ENCODE measurements at regions not wholly inside any gene's neighbourhood (a gene's known extent, or its start where the extent isn't known, plus 50 kb on each side); places are given as distances from the start of the nearest gene placed in this dataset.
"Not testable (repeated sequence)": the region's sequence is repeated elsewhere in the genome, so short reads cannot be mapped to it uniquely, and the experiment has no call there.

DNA sequence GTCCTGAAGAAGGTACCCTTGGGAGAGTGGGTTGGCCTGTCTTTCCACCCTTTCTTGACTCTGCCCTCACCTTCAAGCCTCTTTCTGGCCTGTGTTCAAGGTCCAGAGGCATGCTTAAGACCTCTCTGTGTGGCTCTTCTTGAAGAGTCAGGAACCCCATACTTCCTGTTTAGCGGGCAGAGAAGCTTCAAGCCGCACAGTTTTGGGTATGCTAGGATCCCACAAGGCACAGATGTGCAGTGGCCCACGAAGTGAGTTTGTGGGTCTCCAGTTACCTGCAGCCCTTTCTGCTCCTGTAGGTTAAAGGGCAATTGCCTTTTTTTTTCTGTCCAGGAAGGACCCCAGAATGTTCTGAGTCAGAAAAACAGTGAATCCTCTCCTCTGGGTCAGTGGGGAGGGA, 87.4 kb upstream of the FCGR1A start:
- not testable (repeated sequence) for H3K9me3 ChIP-seq (ENCODE audit: control insufficient read depth in 2 of 2, insufficient read depth in 1 of 2, low read depth in 1 of 2, low read length in 1 of 2); H3K4me1 ChIP-seq (ENCODE audit: control insufficient read depth in 2 of 2, insufficient read depth in 2 of 2, low read length in 1 of 2); H3K4me3 ChIP-seq (ENCODE audit: low read depth in 1 of 2, low read length in 2 of 2); H3K27ac ChIP-seq (ENCODE audit: low read depth in 2 of 2, low read length in 1 of 2); H3K36me3 ChIP-seq (ENCODE audit: control insufficient read depth in 2 of 2, insufficient read depth in 2 of 2, low read length in 1 of 2); H3K27me3 ChIP-seq (ENCODE audit: control insufficient read depth in 1 of 2, insufficient read depth in 2 of 2, low read length in 2 of 2)
- 57 to 86% methylated on average over 2 to 3 of the region's 3 CpGs for WGBS, 2 donors

DNA sequence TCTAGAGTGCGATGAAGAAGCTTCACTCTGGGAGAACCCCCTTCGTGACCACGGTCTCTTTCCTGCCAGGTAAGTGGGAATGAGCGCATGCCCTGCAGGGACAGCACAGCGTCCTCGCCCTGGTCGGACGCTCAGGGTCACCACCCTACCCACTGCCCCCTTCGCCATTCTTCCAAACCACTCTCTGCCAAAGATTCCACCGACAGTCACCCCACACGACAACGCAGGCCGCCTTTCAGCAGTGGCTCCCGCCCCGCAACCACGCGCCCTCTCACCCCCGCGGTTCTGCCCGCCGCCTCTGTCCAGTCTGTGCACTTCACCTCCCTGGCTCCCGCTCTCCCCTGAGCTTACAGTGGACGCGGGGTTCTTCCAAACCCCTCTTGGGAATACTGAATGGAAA, 82.3 kb upstream of the FCGR1A start:
- H3K9me3 ChIP-seq (ENCODE audit: control insufficient read depth in 2 of 2, insufficient read depth in 1 of 2, low read depth in 1 of 2, low read length in 1 of 2); H3K36me3 ChIP-seq (ENCODE audit: control insufficient read depth in 2 of 2, insufficient read depth in 2 of 2, low read length in 1 of 2); H3K27ac ChIP-seq (ENCODE audit: low read depth in 2 of 2, low read length in 1 of 2); H3K4me3 ChIP-seq (ENCODE audit: low read depth in 1 of 2, low read length in 2 of 2); H3K27me3 ChIP-seq (ENCODE audit: control insufficient read depth in 1 of 2, insufficient read depth in 2 of 2, low read length in 2 of 2); H3K4me1 ChIP-seq (ENCODE audit: control insufficient read depth in 2 of 2, insufficient read depth in 2 of 2, low read length in 1 of 2): not testable (repeated sequence)
- WGBS, 2 donors, result 11 to 17% methylated on average over 14 to 18 of the region's 24 CpGs

DNA sequence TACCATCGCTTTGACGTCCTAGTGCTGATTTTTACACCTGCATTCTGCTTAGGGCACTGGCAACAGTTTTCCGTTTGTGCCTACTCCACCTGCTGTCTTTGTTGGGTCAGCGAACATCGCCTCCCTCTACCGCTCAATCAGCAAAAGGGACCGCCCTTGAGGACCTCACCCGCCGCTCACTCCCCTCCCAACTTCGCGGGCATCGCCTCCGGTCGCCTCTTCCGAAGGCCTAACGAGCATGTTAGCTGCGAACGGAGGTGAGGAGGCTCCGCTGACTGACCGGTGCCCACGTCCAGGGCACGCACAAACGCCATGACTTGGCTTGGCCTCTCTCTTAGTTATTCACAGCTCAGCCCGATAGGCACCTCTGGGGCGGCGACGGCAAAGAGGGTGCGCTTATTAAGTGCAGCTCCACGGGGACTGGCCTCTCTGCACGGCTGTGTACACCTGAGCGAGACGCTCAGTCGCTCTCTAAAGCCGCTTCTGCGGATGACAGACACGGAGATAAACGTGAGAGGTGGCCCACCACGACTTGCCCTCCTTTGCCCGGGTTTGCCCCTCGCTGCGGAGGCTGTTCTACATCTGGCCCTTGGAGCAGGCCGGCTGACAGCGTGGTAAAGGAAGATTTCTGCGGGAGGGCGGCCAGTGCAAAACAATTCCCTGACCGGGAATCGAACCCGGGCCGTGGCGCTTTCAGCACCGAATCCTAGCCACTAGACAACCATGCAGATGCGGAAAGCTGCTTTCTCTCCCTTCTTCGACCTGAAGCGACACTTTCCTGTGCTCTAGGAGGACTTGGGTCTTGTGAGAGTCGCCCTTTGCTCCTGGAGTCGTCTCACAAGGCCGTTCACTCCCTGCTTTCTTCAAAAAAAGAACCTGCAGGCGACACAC, 81.6 kb upstream of the FCGR1A start:
- H3K27me3 ChIP-seq (ENCODE audit: control insufficient read depth in 1 of 2, insufficient read depth in 2 of 2, low read length in 2 of 2); H3K36me3 ChIP-seq (ENCODE audit: control insufficient read depth in 2 of 2, insufficient read depth in 2 of 2, low read length in 1 of 2); H3K9me3 ChIP-seq (ENCODE audit: control insufficient read depth in 2 of 2, insufficient read depth in 1 of 2, low read depth in 1 of 2, low read length in 1 of 2); H3K4me1 ChIP-seq (ENCODE audit: control insufficient read depth in 2 of 2, insufficient read depth in 2 of 2, low read length in 1 of 2); H3K27ac ChIP-seq (ENCODE audit: low read depth in 2 of 2, low read length in 1 of 2); H3K4me3 ChIP-seq (ENCODE audit: low read depth in 1 of 2, low read length in 2 of 2): not testable (repeated sequence)
- WGBS, 2 donors, result no CpG with 5 or more reads among the region's 58 CpGs

DNA sequence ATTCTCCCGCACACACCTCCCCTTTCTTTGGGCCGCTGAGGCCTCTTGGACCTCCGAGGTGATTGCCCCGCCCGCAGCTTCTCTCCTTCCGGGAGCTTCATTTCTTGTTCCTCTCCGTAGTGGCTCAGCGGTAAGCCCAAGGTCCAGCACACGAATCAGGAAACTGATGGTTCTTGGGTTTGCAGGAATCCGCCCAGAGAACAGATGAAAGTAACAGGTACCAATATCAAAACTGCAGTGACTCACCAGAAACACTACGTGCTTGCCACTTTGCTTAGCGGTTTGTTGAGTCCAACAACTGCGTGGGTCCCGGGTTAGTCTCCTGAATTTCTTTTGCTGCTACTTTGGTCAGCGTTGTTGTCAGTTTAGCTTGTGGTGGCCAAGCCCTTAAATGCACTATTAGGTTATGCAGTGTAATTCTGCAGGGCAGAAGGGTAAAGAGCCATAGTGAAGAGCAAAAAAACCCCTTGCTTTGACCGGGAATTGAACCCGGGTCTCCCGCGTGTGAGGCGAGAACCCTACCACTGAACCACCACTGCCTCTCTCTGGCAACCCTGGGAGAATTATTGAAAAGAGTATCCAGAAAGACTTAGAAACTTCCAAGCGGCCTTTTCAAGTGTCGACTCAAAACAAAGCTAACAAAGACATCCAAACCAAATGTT, 74.2 kb upstream of the FCGR1A start:
- not testable (repeated sequence) for H3K9me3 ChIP-seq (ENCODE audit: control insufficient read depth in 2 of 2, insufficient read depth in 1 of 2, low read depth in 1 of 2, low read length in 1 of 2); H3K4me1 ChIP-seq (ENCODE audit: control insufficient read depth in 2 of 2, insufficient read depth in 2 of 2, low read length in 1 of 2); H3K27me3 ChIP-seq (ENCODE audit: control insufficient read depth in 1 of 2, insufficient read depth in 2 of 2, low read length in 2 of 2); H3K27ac ChIP-seq (ENCODE audit: low read depth in 2 of 2, low read length in 1 of 2); H3K36me3 ChIP-seq (ENCODE audit: control insufficient read depth in 2 of 2, insufficient read depth in 2 of 2, low read length in 1 of 2); H3K4me3 ChIP-seq (ENCODE audit: low read depth in 1 of 2, low read length in 2 of 2)
- WGBS, 2 donors, result 5 to 10% methylated on average over 12 of the region's 22 CpGs

DNA sequence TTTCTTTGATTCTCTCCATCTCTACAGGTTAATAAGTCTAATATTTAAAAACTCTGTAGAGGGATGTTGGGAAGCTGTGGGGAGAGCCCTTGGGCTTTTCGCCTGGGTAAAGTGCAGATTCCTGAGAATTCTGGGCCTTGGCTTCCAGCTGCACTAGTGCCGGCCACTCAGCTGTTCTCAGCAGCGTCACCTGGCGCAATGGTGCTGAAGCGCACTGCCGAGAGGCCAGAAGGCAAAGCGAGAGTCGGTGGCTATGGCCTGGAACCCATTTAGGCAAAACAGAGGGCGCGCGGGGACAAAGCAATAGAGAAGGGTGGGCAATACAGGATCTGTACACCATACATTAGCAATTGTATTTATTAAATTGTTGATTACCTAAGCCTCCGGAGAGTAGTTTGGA, 70.8 kb upstream of the FCGR1A start:
- not testable (repeated sequence) for H3K27ac ChIP-seq (ENCODE audit: low read depth in 2 of 2, low read length in 1 of 2); H3K4me3 ChIP-seq (ENCODE audit: low read depth in 1 of 2, low read length in 2 of 2); H3K36me3 ChIP-seq (ENCODE audit: control insufficient read depth in 2 of 2, insufficient read depth in 2 of 2, low read length in 1 of 2); H3K9me3 ChIP-seq (ENCODE audit: control insufficient read depth in 2 of 2, insufficient read depth in 1 of 2, low read depth in 1 of 2, low read length in 1 of 2); H3K4me1 ChIP-seq (ENCODE audit: control insufficient read depth in 2 of 2, insufficient read depth in 2 of 2, low read length in 1 of 2); H3K27me3 ChIP-seq (ENCODE audit: control insufficient read depth in 1 of 2, insufficient read depth in 2 of 2, low read length in 2 of 2)
- WGBS, 2 donors, result 55 to 57% methylated on average over 1 of the region's 12 CpGs

DNA sequence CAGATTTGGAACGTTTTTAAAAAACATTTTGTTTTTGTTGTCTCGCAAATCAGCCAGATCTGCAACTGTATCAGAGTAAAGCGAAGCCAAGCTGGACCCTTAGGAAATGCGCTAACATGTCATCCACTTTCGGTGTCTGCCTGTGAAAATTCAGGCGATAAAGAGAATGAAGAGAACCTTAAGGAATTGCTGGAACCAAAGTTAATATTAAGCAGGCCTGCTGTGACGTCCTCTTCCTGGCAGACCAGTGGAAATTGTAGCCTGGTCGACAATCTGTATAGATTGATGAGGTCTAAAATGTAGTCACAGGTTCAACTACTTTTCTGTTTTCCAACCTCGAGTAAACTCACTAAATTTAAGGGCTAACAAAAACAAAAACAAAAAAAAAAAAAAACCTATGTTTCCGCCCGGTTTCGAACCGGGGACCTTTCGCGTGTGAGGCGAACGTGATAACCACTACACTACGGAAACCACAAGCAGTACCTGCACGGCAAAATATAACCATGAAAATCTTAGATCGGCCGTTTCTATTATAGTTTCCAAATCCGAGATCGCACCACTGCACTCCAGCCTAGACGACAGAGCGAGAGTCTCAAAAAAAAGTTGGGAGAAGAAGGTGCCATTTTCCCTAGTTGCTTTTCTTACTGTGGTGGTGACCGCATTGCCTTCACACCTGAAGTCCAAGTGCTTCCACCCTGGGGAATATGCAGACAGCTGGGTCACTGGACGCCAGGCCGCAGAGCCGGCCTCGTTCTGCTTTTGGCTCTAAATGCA, 70.2 kb upstream of the FCGR1A start:
- H3K36me3 ChIP-seq (ENCODE audit: control insufficient read depth in 2 of 2, insufficient read depth in 2 of 2, low read length in 1 of 2); H3K27ac ChIP-seq (ENCODE audit: low read depth in 2 of 2, low read length in 1 of 2); H3K4me3 ChIP-seq (ENCODE audit: low read depth in 1 of 2, low read length in 2 of 2); H3K27me3 ChIP-seq (ENCODE audit: control insufficient read depth in 1 of 2, insufficient read depth in 2 of 2, low read length in 2 of 2); H3K4me1 ChIP-seq (ENCODE audit: control insufficient read depth in 2 of 2, insufficient read depth in 2 of 2, low read length in 1 of 2); H3K9me3 ChIP-seq (ENCODE audit: control insufficient read depth in 2 of 2, insufficient read depth in 1 of 2, low read depth in 1 of 2, low read length in 1 of 2): not testable (repeated sequence)
- WGBS, 2 donors, result 32 to 46% methylated on average over 22 to 24 of the region's 30 CpGs

DNA sequence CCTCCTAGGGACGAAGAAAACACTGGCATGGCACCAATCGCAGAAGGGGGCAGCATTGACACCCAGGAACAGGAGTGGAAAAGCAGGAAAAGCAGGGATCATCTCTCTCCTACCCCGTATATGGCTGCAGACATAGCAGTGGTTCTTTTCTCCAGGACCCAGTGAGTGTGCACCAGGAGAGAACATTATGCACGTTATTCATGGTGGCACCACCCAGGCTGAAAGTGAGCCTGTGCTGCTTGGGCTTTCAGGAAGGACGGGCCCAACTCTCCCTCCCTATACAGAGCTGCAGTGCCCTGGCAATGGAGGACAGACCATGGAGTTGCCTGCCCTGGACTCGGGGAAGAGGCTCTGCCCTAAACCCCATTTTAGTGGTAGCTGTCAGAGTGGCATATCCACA, 69.0 kb upstream of the FCGR1A start:
- not testable (repeated sequence) for H3K36me3 ChIP-seq (ENCODE audit: control insufficient read depth in 2 of 2, insufficient read depth in 2 of 2, low read length in 1 of 2); H3K4me1 ChIP-seq (ENCODE audit: control insufficient read depth in 2 of 2, insufficient read depth in 2 of 2, low read length in 1 of 2); H3K9me3 ChIP-seq (ENCODE audit: control insufficient read depth in 2 of 2, insufficient read depth in 1 of 2, low read depth in 1 of 2, low read length in 1 of 2); H3K27me3 ChIP-seq (ENCODE audit: control insufficient read depth in 1 of 2, insufficient read depth in 2 of 2, low read length in 2 of 2); H3K27ac ChIP-seq (ENCODE audit: low read depth in 2 of 2, low read length in 1 of 2); H3K4me3 ChIP-seq (ENCODE audit: low read depth in 1 of 2, low read length in 2 of 2)
- WGBS, 2 donors, result 44 to 54% methylated on average over 2 of the region's 6 CpGs

DNA sequence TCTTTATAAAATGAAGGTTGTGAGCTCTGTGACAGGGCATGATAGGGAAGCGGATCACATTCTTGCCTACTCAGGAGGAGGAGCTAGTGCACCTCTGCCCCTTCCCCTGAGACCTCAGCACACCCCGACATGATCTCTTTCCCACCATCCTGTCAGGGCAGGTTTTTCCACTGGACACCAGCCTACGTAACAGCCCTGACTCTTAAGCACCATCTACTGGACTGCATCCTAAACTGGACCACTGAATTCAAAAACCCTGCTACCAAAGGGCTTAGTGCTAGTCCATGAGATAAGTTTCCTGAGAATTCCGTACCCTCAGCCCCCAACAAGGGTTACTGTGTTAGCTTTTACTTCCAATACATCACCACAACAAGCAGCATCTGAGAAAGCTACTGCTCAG, 68.5 kb upstream of the FCGR1A start:
- H3K27me3 ChIP-seq (ENCODE audit: control insufficient read depth in 1 of 2, insufficient read depth in 2 of 2, low read length in 2 of 2); H3K27ac ChIP-seq (ENCODE audit: low read depth in 2 of 2, low read length in 1 of 2); H3K36me3 ChIP-seq (ENCODE audit: control insufficient read depth in 2 of 2, insufficient read depth in 2 of 2, low read length in 1 of 2); H3K9me3 ChIP-seq (ENCODE audit: control insufficient read depth in 2 of 2, insufficient read depth in 1 of 2, low read depth in 1 of 2, low read length in 1 of 2); H3K4me3 ChIP-seq (ENCODE audit: low read depth in 1 of 2, low read length in 2 of 2); H3K4me1 ChIP-seq (ENCODE audit: control insufficient read depth in 2 of 2, insufficient read depth in 2 of 2, low read length in 1 of 2): not testable (repeated sequence)
- 43 to 72% methylated on average over 1 of the region's 4 CpGs for WGBS, 2 donors

DNA sequence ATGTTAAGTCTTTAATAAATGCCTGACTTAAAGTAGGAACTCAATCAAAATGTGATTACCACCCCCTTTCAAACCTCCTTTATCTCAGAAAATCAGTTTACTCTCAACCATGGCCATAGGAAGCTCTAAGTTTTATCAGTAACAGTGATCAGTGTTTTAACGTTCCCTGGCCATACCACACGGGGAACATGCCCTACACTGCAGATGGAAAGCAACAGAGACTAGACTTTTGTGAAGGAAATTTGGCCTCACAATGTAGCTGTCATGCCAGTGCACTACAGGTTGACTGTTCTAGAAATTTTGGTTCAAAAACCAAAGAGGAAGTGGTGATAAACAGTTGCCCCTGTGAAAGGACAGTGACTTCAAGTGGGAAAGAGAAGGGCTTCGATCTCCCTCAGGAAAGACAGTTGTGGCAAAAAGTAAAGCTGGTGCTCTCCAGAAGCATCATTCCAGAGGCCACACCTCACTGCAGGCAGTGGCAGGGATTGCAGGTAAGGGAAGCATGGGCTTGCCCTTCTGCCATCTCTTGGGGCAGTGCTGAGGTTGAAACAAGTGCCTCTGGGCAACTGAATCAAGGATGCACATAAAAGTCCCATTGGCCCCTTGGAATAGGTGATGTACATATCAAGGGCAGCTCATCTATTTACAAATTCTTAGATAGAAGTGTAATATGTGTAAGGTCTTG, 57.7 kb upstream of the FCGR1A start:
- H3K9me3 ChIP-seq (ENCODE audit: control insufficient read depth in 2 of 2, insufficient read depth in 1 of 2, low read depth in 1 of 2, low read length in 1 of 2); H3K27ac ChIP-seq (ENCODE audit: low read depth in 2 of 2, low read length in 1 of 2); H3K4me3 ChIP-seq (ENCODE audit: low read depth in 1 of 2, low read length in 2 of 2); H3K36me3 ChIP-seq (ENCODE audit: control insufficient read depth in 2 of 2, insufficient read depth in 2 of 2, low read length in 1 of 2); H3K27me3 ChIP-seq (ENCODE audit: control insufficient read depth in 1 of 2, insufficient read depth in 2 of 2, low read length in 2 of 2); H3K4me1 ChIP-seq (ENCODE audit: control insufficient read depth in 2 of 2, insufficient read depth in 2 of 2, low read length in 1 of 2): not testable (repeated sequence)
- no CpG with 5 or more reads among the region's 3 CpGs for WGBS, 2 donors
